Tibial nerve (tissue), 4 donors: ENCODE measurements at regions not wholly inside any gene's neighbourhood (a gene's known extent, or its start where the extent isn't known, plus 50 kb on each side); places are given as distances from the start of the nearest gene placed in this dataset.

Experiments
- DNase-seq, 2 donors: peaks; one replicate each; pipeline ENCODE4 v3.0.0-alpha.2; 2019; ENCODE audit warnings: low spot score in 2 of 2
- H3K27ac ChIP-seq, 4 donors: fragments of 200-600 bp; sonication (generic) in 3 of 4; one replicate each; pipeline ENCODE4 v1.5.1; 2017 to 2019; ENCODE audit warnings: mild to moderate bottlenecking in 1 of 4
- H3K27me3 ChIP-seq, 2 donors: fragments of 200-600 bp; sonication (generic) in 1 of 2; one replicate each; pipeline versions ENCODE4 v1.5.1 to v1.6.0; 2017 to 2019
- H3K36me3 ChIP-seq, 3 donors: fragments of 200-600 bp; sonication (generic); one replicate each; pipeline ENCODE4 v1.5.1; 2018 to 2019
- H3K4me1 ChIP-seq, 4 donors: fragments of 200-600 bp; sonication (generic) in 3 of 4; one replicate each; pipeline ENCODE4 v1.5.1; 2017 to 2019
- H3K4me3 ChIP-seq, 4 donors: fragments of 200-600 bp; sonication (generic) in 3 of 4; one replicate each; pipeline ENCODE4 v1.5.1; 2017 to 2019; ENCODE audit warnings: mild to moderate bottlenecking in 1 of 4, moderate library complexity in 1 of 4
- H3K9me3 ChIP-seq, 4 donors: fragments of 200-600 bp; sonication (generic) in 3 of 4; one replicate each; pipeline ENCODE4 v1.5.1; 2017 to 2019
- CTCF ChIP-seq, 5 experiments: fragments of 200-600 bp in 3 of 5; fragments of 450-650 bp in 2 of 5; sonication (generic) in 3 of 5; IDR thresholded peaks; one replicate each; pipeline ENCODE4 v1.5.1; 2016 to 2019; ENCODE audit warnings: antibody characterized with exemption in 5 of 5, mild to moderate bottlenecking in 3 of 5, moderate library complexity in 2 of 5
- EP300 ChIP-seq, 2 donors: sonication (generic); formaldehyde crosslinking; IDR thresholded peaks; one replicate each; pipeline ENCODE4 v1.6.1; 2017; ENCODE audit warnings: antibody characterized with exemption in 2 of 2, mild to moderate bottlenecking in 1 of 2
- POLR2A ChIP-seq, 2 donors: fragments of 450-650 bp; IDR thresholded peaks; one replicate each; pipeline ENCODE4 v1.6.1; 2017; ENCODE audit warnings: antibody characterized with exemption in 2 of 2, mild to moderate bottlenecking in 2 of 2, moderate library complexity in 2 of 2
- WGBS, 2 donors: methylation state at CpG; one replicate each; pipeline ENCODE4 v1.1.5; 2018; 5-methylcytosine and 5-hydroxymethylcytosine counted together

GRCh38 chr13:111663505-111663904 lies 343.1 kb downstream of the TEX29 start:
- no peak overlapping the region for H3K27ac ChIP-seq
- DNase-seq, result no peak
- TF ChIP-seq EP300 (IDR thresholded peaks at IDR 0.05) (no peak), POLR2A (IDR thresholded peaks at IDR 0.05) (no peak), CTCF (IDR thresholded peaks at IDR 0.05) (no peak)

GRCh38 chr13:111663953-111664421 lies 343.5 kb downstream of the TEX29 start:
- Histone ChIP-seq H3K27me3 (no peaks in the 10 kb centered on the region), H3K27ac (no peak overlapping the region), H3K4me1 (peaks cover 0 to 15% (median 2%) of the 10 kb centered on the region in 4 donors), H3K9me3 (no peaks in the 10 kb centered on the region), H3K4me3 (no peak overlapping the region), H3K36me3 (no peaks in the 10 kb centered on the region)
- no peak for DNase-seq
- 62 to 73% methylated on average over 9 of the region's 9 CpGs for WGBS, 2 donors
- no peak for TF ChIP-seq CTCF (IDR thresholded peaks at IDR 0.05)
- no peak for TF ChIP-seq POLR2A (IDR thresholded peaks at IDR 0.05)
- TF ChIP-seq EP300 (IDR thresholded peaks at IDR 0.05), result no peak

More at GRCh38 chr13:111663505-111663904, 343.1 kb downstream of the TEX29 start:
- Histone ChIP-seq H3K4me1 (peaks cover 0 to 20% (median 6%) of the 10 kb centered on the region in 4 donors), H3K4me3 (no peak overlapping the region), H3K27me3 (no peaks in the 10 kb centered on the region), H3K36me3 (no peaks in the 10 kb centered on the region), H3K9me3 (no peaks in the 10 kb centered on the region)
- 38 to 44% methylated on average over 12 of the region's 12 CpGs for WGBS, 2 donors

- Histone ChIP-seq H3K27me3 (no peaks in the 10 kb centered on the region), H3K9me3 (no peaks in the 10 kb centered on the region), H3K36me3 (no peaks in the 10 kb centered on the region), H3K4me3 (no peak overlapping the region), H3K4me1 (peaks cover 0 to 8% (median 0%) of the 10 kb centered on the region in 4 donors), H3K27ac (no peak overlapping the region)
- no peak for DNase-seq
- TF ChIP-seq EP300 (IDR thresholded peaks at IDR 0.05) (no peak), POLR2A (IDR thresholded peaks at IDR 0.05) (no peak), CTCF (IDR thresholded peaks at IDR 0.05) (no peak)
- 95% methylated on average over 4 of the region's 4 CpGs for WGBS, 2 donors
These were observed 344.3 kb downstream of the TEX29 start for GRCh38 chr13:111664696-111665095.

GRCh38 chr13:111665691-111666095 lies 345.3 kb downstream of the TEX29 start:
- H3K36me3 ChIP-seq, result no peaks in the 10 kb centered on the region
- H3K27me3 ChIP-seq, result no peaks in the 10 kb centered on the region
- no peak for DNase-seq
- TF ChIP-seq EP300 (IDR thresholded peaks at IDR 0.05) (no peak), POLR2A (IDR thresholded peaks at IDR 0.05) (no peak), CTCF (IDR thresholded peaks at IDR 0.05) (no peak)
- H3K9me3 ChIP-seq, result no peaks in the 10 kb centered on the region
- no peak overlapping the region for H3K27ac ChIP-seq
- H3K4me3 ChIP-seq, result no peak overlapping the region
- peaks cover 0 to 7% (median 0%) of the 10 kb centered on the region in 4 donors for H3K4me1 ChIP-seq
- 85 to 87% methylated on average over 11 of the region's 11 CpGs for WGBS, 2 donors

DNA sequence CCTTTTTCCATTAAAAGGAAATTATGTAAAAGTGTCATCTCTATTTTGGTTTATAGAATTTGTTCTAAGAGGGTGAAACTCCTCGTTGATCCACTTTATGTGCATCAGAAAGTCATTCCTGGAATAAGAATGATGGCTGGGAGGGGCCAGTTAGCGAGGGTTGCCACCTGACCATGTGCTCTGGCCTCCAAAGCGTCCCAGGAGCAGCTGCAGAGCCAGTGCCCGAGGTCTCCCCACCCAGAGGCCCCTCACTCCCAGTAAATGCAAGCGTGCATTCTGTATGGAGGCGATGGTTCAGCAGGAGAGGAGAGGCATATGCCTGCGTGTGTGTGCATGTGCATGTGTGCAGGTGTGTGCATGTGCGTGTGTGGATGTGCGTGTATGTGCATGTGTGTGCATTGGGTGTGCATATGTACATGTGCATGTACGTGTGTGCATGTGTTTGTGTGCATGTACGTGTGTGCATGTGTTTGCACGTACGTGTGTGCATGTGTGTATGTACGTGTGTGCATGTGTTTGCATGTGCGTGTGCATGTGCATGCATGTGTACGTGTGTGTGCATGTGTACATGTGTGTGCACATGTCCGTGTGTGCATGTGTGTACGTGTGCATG lies 345.8 kb downstream of the TEX29 start:
- DNase-seq, result no peak
- Histone ChIP-seq H3K4me1 (peaks cover 0 to 7% (median 0%) of the 10 kb centered on the region in 4 donors), H3K36me3 (no peaks in the 10 kb centered on the region), H3K4me3 (no peak overlapping the region), H3K27ac (no peak overlapping the region), H3K27me3 (no peaks in the 10 kb centered on the region), H3K9me3 (no peaks in the 10 kb centered on the region)
- 79 to 84% methylated on average over 18 of the region's 18 CpGs for WGBS, 2 donors
- TF ChIP-seq EP300 (IDR thresholded peaks at IDR 0.05), result no peak
- no peak for TF ChIP-seq POLR2A (IDR thresholded peaks at IDR 0.05)
- TF ChIP-seq CTCF (IDR thresholded peaks at IDR 0.05), result no peak
